Activated naive CD8-positive, alpha-beta T cell treated with anti-CD3 and anti-CD28 coated beads, Interleukin-2, amount 10 ng/mL, durations not matched to agents 7 days and 5 days (primary cell): ENCODE measurements at regions not wholly inside any gene's neighbourhood (a gene's known extent, or its start where the extent isn't known, plus 50 kb on each side); places are given as distances from the start of the nearest gene placed in this dataset.

ENCODE experiments used
- ATAC-seq: fragments of 150-1000 bp; cut with Tn5 transposase; one replicate; pipeline ENCODE4 v1.10.0; 2021; ENCODE audit warnings: low read depth, moderate library complexity
- POLR2A ChIA-PET: fragments of 350-600 bp; sonication (Branson Sonifier 250); formaldehyde crosslinking; loops from one replicate; lab custom pipeline; 2021; ENCODE audit warnings: antibody characterized with exemption; lab: Charles Lee
- DNase-seq: peaks from one replicate; pipeline ENCODE4 v3.0.0; 2021
- H3K27ac Mint-ChIP-seq: one replicate; pipeline ENCODE4 v1.8.0; 2022; ENCODE audit warnings: mild to moderate bottlenecking, mixed read lengths
- H3K27me3 Mint-ChIP-seq: one replicate; pipeline ENCODE4 v1.8.0; 2022; ENCODE audit warnings: mild to moderate bottlenecking, moderate library complexity, mixed read lengths
- H3K36me3 Mint-ChIP-seq: one replicate; pipeline ENCODE4 v1.8.0; 2021; ENCODE audit warnings: mild to moderate bottlenecking, mixed read lengths
- H3K4me1 Mint-ChIP-seq: one replicate; pipeline ENCODE4 v1.8.0; 2021; ENCODE audit warnings: mixed read lengths
- H3K4me3 Mint-ChIP-seq: one replicate; pipeline ENCODE4 v1.8.0; 2022; ENCODE audit warnings: mild to moderate bottlenecking, moderate library complexity, mixed read lengths
- H3K9me3 Mint-ChIP-seq: one replicate; pipeline ENCODE4 v1.8.0; 2021; ENCODE audit warnings: mixed read lengths

- Mint-ChIP-seq H3K9me3 (peaks cover 2% of the 10 kb centered on the region), H3K4me1 (no peaks in the 10 kb centered on the region), H3K27ac (no peak overlapping the region), H3K27me3 (no peaks in the 10 kb centered on the region), H3K36me3 (no peaks in the 10 kb centered on the region), H3K4me3 (no peak overlapping the region)
- POLR2A ChIA-PET = no interaction called here
- no peak for DNase-seq
- no peak for ATAC-seq
Observed at GRCh38 chr20:52515877-52516276, 324.3 kb upstream of the ZFP64 start.

DNA sequence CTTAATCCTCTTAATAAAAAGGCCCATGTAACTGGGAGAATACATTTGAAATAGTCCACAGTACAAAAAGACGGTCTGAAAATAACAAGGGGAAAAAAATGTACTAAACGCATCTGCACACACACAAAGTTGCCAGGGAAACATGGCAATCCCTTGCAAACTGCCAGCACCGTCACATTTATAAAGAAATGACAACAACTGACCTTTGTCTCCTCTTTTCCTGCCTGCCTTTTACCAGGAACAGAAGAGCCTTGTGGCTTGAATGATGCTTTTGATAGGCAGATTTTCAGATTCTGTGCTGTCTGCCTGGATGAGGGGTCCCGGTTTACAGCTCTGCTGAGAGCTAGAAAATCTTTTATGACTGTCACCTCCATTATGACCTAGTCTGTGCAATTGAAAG, 308.6 kb upstream of the ZFP64 start:
- no peaks in the 10 kb centered on the region for H3K4me1 Mint-ChIP-seq
- H3K36me3 Mint-ChIP-seq = no peaks in the 10 kb centered on the region
- ATAC-seq (no peak), DNase-seq (no peak)
- no peak overlapping the region for H3K27ac Mint-ChIP-seq
- H3K9me3 Mint-ChIP-seq = no peaks in the 10 kb centered on the region
- H3K4me3 Mint-ChIP-seq = no peak overlapping the region
- POLR2A ChIA-PET = no interaction called here
- H3K27me3 Mint-ChIP-seq = peaks cover 4% of the 10 kb centered on the region

DNA sequence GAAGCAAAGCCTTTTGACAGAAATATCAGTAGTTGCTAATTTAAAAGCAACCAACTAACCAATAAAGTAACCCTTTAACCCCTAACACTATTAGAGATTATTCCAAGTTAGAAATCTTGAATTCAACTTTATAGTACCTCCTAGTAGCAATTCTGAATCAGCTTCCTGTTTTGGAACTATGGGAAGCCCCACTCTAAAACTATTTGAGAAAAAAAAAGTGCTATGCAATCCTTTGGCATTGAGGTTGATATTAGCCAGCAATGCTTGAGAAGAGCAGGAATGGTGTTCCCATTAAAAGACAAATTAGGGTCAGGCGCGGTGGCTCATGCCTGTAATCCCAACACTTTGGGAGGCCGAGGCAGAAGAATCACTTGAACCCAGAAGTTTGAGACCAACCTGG, 306.2 kb upstream of the ZFP64 start:
- no peak overlapping the region for H3K4me3 Mint-ChIP-seq
- ATAC-seq = no peak
- no peak overlapping the region for H3K27ac Mint-ChIP-seq
- H3K27me3 Mint-ChIP-seq = peaks cover 15% of the 10 kb centered on the region
- no peaks in the 10 kb centered on the region for H3K36me3 Mint-ChIP-seq
- no peaks in the 10 kb centered on the region for H3K9me3 Mint-ChIP-seq
- DNase-seq = no peak
- POLR2A ChIA-PET = no interaction called here
- H3K4me1 Mint-ChIP-seq = peaks cover 9% of the 10 kb centered on the region

GRCh38 chr20:52496191-52496590, 304.6 kb upstream of the ZFP64 start:
- Mint-ChIP-seq H3K4me3 (no peak overlapping the region), H3K27me3 (peaks cover 15% of the 10 kb centered on the region), H3K36me3 (no peaks in the 10 kb centered on the region), H3K4me1 (peaks cover 9% of the 10 kb centered on the region), H3K27ac (no peak overlapping the region), H3K9me3 (no peaks in the 10 kb centered on the region)
- DNase-seq (no peak), ATAC-seq (no peak)
- POLR2A ChIA-PET = no interaction called here

DNA sequence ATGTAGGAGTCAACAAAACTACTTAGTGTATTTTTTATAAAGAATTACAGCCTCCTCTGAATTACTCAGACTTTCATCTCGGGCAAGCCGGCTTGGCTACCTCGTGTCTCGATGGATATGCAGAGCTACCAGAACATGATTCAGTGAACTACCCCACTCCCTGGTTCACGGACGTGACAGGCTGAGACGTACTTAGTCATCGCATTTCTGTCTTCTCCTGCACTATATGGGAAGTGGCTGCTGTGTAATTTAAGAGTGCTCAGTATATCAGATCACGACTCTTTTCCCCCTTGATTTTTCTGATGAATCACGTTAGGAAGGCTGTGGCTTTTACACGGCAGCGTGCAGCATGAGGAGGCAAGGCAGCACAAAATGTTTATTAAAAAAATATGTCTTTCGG, 302.7 kb upstream of the ZFP64 start:
- peak overlapping the region; percentile 49 for H3K4me3 Mint-ChIP-seq
- no peaks in the 10 kb centered on the region for H3K36me3 Mint-ChIP-seq
- ATAC-seq (peak; percentile 72), DNase-seq (no peak)
- POLR2A ChIA-PET = no interaction called here
- H3K27ac Mint-ChIP-seq = no peak overlapping the region
- H3K4me1 Mint-ChIP-seq = peaks cover 9% of the 10 kb centered on the region
- H3K27me3 Mint-ChIP-seq = peaks cover 15% of the 10 kb centered on the region
- no peaks in the 10 kb centered on the region for H3K9me3 Mint-ChIP-seq

- DNase-seq (no peak), ATAC-seq (peak; percentile 26)
- Mint-ChIP-seq H3K27me3 (peaks cover 15% of the 10 kb centered on the region), H3K9me3 (no peaks in the 10 kb centered on the region), H3K4me3 (peak overlapping the region; percentile 69), H3K36me3 (no peaks in the 10 kb centered on the region), H3K27ac (no peak overlapping the region), H3K4me1 (peaks cover 9% of the 10 kb centered on the region)
- POLR2A ChIA-PET = no interaction called here
Observed at GRCh38 chr20:52493171-52493721, 301.7 kb upstream of the ZFP64 start.

DNA sequence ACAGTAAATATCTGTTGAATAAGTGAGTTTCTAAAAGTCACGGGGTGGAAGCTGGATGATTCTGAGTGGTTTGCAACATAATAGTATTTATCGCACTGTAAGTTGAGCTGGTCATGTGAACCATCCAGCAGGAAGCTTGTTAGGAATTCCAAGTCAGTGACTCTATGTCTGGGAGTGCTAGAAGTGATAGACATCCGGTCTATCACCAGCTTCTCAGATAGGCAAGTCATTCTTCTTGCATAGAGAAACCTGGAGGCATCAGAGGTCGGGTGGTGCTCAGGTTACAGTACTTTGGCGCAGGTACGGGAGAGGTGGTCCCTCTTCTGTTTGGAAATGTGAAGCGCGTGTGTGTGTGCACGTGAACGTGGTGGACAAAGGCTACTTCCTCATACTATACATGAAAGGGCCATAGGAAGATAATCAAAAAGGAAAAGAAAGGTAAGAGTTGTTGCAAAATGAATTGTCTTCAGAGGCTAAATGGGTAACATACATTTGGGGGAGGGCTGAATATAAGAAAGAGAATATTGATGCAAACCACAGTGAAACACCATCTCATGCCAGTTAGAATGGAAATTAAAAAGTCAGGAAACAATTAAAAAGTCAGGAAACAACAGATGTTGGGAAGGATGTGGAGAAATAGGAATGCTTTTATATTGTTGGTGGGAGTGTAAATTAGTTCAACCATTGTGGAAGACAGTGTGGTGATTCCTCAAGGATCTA, 299.3 kb upstream of the ZFP64 start:
- DNase-seq (no peak), ATAC-seq (no peak)
- POLR2A ChIA-PET = no interaction called here
- no peaks in the 10 kb centered on the region for H3K36me3 Mint-ChIP-seq
- no peaks in the 10 kb centered on the region for H3K9me3 Mint-ChIP-seq
- no peak overlapping the region for H3K27ac Mint-ChIP-seq
- no peak overlapping the region for H3K4me3 Mint-ChIP-seq
- peaks cover 14% of the 10 kb centered on the region for H3K27me3 Mint-ChIP-seq
- peaks cover 9% of the 10 kb centered on the region for H3K4me1 Mint-ChIP-seq

GRCh38 chr20:52484438-52484837, 292.9 kb upstream of the ZFP64 start:
- Mint-ChIP-seq H3K27me3 (no peaks in the 10 kb centered on the region), H3K4me1 (no peaks in the 10 kb centered on the region), H3K9me3 (peaks cover 8% of the 10 kb centered on the region), H3K36me3 (no peaks in the 10 kb centered on the region), H3K4me3 (no peak overlapping the region), H3K27ac (no peak overlapping the region)
- POLR2A ChIA-PET = no interaction called here
- no peak for DNase-seq
- no peak for ATAC-seq

DNA sequence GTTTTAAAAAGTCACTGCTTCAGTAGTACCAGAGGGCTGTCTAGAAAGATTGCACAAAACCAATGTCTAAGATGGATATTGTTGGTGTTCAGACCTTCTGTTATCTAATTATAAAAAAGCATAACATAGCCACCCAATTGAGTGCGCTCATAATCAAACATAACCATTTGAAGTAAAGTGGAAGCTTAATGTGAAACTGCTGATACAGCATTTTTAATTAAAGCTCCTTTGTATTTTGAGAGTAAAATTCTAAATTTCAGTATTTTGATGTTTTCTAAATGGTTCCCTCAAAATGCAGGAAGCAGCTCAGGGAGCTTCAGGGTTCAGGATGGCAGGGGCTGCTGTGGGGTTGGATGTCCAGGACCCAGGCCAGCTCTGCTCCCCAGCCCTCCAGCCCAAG, 291.8 kb upstream of the ZFP64 start:
- POLR2A ChIA-PET = interaction anchor here (0.7 kb wide), 1 partner anchor 8 kb away, joined by 3 read pairs; no protein-coding TSS in a partner anchor
- no peak overlapping the region for H3K4me3 Mint-ChIP-seq
- H3K9me3 Mint-ChIP-seq = peaks cover 10% of the 10 kb centered on the region
- no peaks in the 10 kb centered on the region for H3K4me1 Mint-ChIP-seq
- ATAC-seq (no peak), DNase-seq (no peak)
- no peak overlapping the region for H3K27ac Mint-ChIP-seq
- H3K27me3 Mint-ChIP-seq = no peaks in the 10 kb centered on the region
- peaks cover 2% of the 10 kb centered on the region for H3K36me3 Mint-ChIP-seq

DNA sequence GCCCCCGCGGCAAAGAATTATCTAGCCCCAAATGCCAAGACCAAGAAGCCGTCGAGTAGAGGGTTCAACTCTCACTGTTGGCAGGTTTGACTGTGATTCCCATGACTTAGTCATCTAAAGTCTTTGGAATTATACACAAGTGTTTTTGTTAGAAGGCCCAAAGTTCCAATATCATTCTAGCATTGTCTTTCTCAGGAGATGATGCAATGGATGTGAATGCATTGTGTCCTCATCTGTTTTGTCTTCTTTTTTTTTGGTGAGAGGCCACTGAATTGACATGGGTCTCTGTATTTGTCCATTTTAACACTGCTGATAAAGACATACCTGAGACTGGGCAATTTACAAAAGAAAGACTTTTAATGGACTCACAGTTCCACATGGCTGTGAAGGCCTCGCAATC, 290.5 kb upstream of the ZFP64 start:
- no peaks in the 10 kb centered on the region for H3K27me3 Mint-ChIP-seq
- DNase-seq (no peak), ATAC-seq (no peak)
- no peak overlapping the region for H3K4me3 Mint-ChIP-seq
- H3K36me3 Mint-ChIP-seq = peaks cover 2% of the 10 kb centered on the region
- H3K4me1 Mint-ChIP-seq = no peaks in the 10 kb centered on the region
- no peak overlapping the region for H3K27ac Mint-ChIP-seq
- POLR2A ChIA-PET = no interaction called here
- peaks cover 10% of the 10 kb centered on the region for H3K9me3 Mint-ChIP-seq

DNA sequence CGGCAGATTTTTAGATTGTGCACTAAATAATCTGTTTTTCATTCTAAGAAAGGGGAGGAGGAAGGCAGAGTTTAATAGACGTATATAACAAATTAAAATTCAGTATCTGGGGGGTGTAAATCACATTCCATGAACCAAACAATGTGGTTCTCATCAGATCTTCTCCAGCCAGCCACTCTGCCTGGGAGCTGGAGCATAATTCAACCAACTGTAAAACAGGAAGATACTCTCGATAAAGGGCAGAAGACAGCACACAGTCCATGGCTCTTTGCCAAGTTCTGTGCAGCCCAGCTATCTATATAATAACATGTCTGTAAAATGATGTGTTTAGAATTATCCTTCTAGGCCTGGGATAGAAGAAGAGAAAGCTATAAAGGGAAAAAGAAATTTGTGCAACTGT, 289.9 kb upstream of the ZFP64 start:
- Mint-ChIP-seq H3K9me3 (peaks cover 10% of the 10 kb centered on the region), H3K4me1 (no peaks in the 10 kb centered on the region), H3K4me3 (no peak overlapping the region), H3K27me3 (no peaks in the 10 kb centered on the region), H3K36me3 (peaks cover 2% of the 10 kb centered on the region), H3K27ac (no peak overlapping the region)
- DNase-seq (no peak), ATAC-seq (no peak)
- POLR2A ChIA-PET = no interaction called here

- DNase-seq (no peak), ATAC-seq (no peak)
- POLR2A ChIA-PET = no interaction called here
- Mint-ChIP-seq H3K27me3 (peaks cover 2% of the 10 kb centered on the region), H3K4me3 (no peak overlapping the region), H3K4me1 (no peaks in the 10 kb centered on the region), H3K9me3 (peaks cover 5% of the 10 kb centered on the region), H3K27ac (no peak overlapping the region), H3K36me3 (peaks cover 2% of the 10 kb centered on the region)
Observed at GRCh38 chr20:52476074-52476750, 284.6 kb upstream of the ZFP64 start.

DNA sequence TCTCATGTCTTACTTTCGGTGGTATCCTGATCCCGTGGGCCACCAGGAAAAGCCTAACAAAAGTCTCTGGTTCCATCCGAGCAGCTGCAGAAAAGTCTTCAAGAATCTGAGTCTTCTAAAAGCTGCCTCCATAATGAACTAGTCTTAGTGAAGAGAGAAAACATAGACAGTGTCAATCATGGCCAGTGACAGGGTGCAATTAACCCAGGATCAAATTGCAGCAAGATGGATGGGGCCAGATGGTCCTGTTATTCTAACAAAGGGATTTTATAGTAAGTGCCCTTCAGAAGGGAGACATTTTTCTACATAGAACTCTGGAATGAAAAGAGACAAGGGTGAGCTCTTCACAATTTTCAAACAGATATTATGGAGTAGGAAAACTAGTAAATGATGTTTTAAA, 281.6 kb upstream of the ZFP64 start:
- Mint-ChIP-seq H3K27me3 (peaks cover 2% of the 10 kb centered on the region), H3K4me3 (no peak overlapping the region), H3K9me3 (peaks cover 5% of the 10 kb centered on the region), H3K36me3 (no peaks in the 10 kb centered on the region), H3K27ac (no peak overlapping the region), H3K4me1 (no peaks in the 10 kb centered on the region)
- POLR2A ChIA-PET = no interaction called here
- no peak for ATAC-seq
- no peak for DNase-seq

GRCh38 chr20:52470561-52470960, 279.0 kb upstream of the ZFP64 start:
- DNase-seq (no peak), ATAC-seq (no peak)
- no peak overlapping the region for H3K4me3 Mint-ChIP-seq
- no peaks in the 10 kb centered on the region for H3K36me3 Mint-ChIP-seq
- H3K9me3 Mint-ChIP-seq = peaks cover 5% of the 10 kb centered on the region
- POLR2A ChIA-PET = no interaction called here
- H3K27me3 Mint-ChIP-seq = peaks cover 2% of the 10 kb centered on the region
- no peak overlapping the region for H3K27ac Mint-ChIP-seq
- no peaks in the 10 kb centered on the region for H3K4me1 Mint-ChIP-seq
